Cardiac muscle cell (in vitro differentiated cells and primary cell): ENCODE measurements at regions not wholly inside any gene's neighbourhood (a gene's known extent, or its start where the extent isn't known, plus 50 kb on each side); places are given as distances from the start of the nearest gene placed in this dataset.

Experiments used
- DNase-seq, 2 donors: peaks; one replicate each; pipeline versions ENCODE4 v3.0.0 to v3.0.0-alpha.2; 2010 to 2017; ENCODE audit warnings: low read depth in 1 of 2, low spot score in 1 of 2
- H3K27ac ChIP-seq: fragments of 200-600 bp; sonication (generic); 2 replicates; pipeline ENCODE4 v1.5.1; 2016
- H3K27me3 ChIP-seq: fragments of 200-600 bp; sonication (generic); 2 replicates; pipeline ENCODE4 v1.6.0; 2016; ENCODE audit warnings: control low read depth
- H3K36me3 ChIP-seq: fragments of 200-600 bp; sonication (generic); 2 replicates; pipeline ENCODE4 v1.5.1; 2016; ENCODE audit warnings: control low read depth
- H3K4me1 ChIP-seq: fragments of 200-600 bp; sonication (generic); 2 replicates; pipeline ENCODE4 v1.8.1; 2017; ENCODE audit warnings: low read depth, mild to moderate bottlenecking, mixed run types
- H3K4me3 ChIP-seq: fragments of 200-600 bp; sonication (generic); 2 replicates; pipeline ENCODE4 v1.5.1; 2016; ENCODE audit warnings: mild to moderate bottlenecking
- H3K9me3 ChIP-seq: fragments of 200-600 bp; sonication (generic); 2 replicates; pipeline ENCODE4 v1.5.1; 2017; ENCODE audit warnings: low read depth, mild to moderate bottlenecking, control low read depth
- CTCF ChIP-seq: IDR thresholded peaks from 2 replicates; pipeline ENCODE4 v1.5.1; 2012; ENCODE audit warnings: low read depth, mild to moderate bottlenecking, low read length

GRCh38 chrX:100083211-100083610 is 326.9 kb downstream of the PCDH19 start:
- H3K27ac ChIP-seq, result no peak overlapping the region
- H3K27me3 ChIP-seq, result no peaks in the 10 kb centered on the region
- TF ChIP-seq CTCF, result no peak
- H3K9me3 ChIP-seq, result no peaks in the 10 kb centered on the region
- no peak for DNase-seq
- H3K36me3 ChIP-seq, result no peaks in the 10 kb centered on the region
- H3K4me1 ChIP-seq, result no peaks in the 10 kb centered on the region
- H3K4me3 ChIP-seq, result no peak overlapping the region

- Histone ChIP-seq H3K9me3 (no peaks in the 10 kb centered on the region), H3K27ac (no peak overlapping the region), H3K4me3 (no peak overlapping the region), H3K27me3 (no peaks in the 10 kb centered on the region), H3K4me1 (no peaks in the 10 kb centered on the region), H3K36me3 (no peaks in the 10 kb centered on the region)
- TF ChIP-seq CTCF, result no peak
- DNase-seq, result no peak
These were observed 328.6 kb downstream of the PCDH19 start for GRCh38 chrX:100081503-100081902.

GRCh38 chrX:100076031-100076430 is 334.0 kb downstream of the PCDH19 start:
- Histone ChIP-seq H3K4me3 (no peak overlapping the region), H3K9me3 (no peaks in the 10 kb centered on the region), H3K27me3 (no peaks in the 10 kb centered on the region), H3K27ac (no peak overlapping the region), H3K4me1 (no peaks in the 10 kb centered on the region), H3K36me3 (no peaks in the 10 kb centered on the region)
- no peak for DNase-seq
- TF ChIP-seq CTCF, result no peak

- DNase-seq, result no peak
- Histone ChIP-seq H3K27ac (no peak overlapping the region), H3K4me1 (no peaks in the 10 kb centered on the region), H3K36me3 (no peaks in the 10 kb centered on the region), H3K9me3 (no peaks in the 10 kb centered on the region), H3K4me3 (no peak overlapping the region), H3K27me3 (no peaks in the 10 kb centered on the region)
- no peak for TF ChIP-seq CTCF
These were observed 337.7 kb downstream of the PCDH19 start for GRCh38 chrX:100072336-100072735.

GRCh38 chrX:100070334-100070849 is 339.7 kb downstream of the PCDH19 start:
- no peak for DNase-seq
- Histone ChIP-seq H3K4me3 (no peak overlapping the region), H3K27me3 (no peaks in the 10 kb centered on the region), H3K9me3 (no peaks in the 10 kb centered on the region), H3K27ac (no peak overlapping the region), H3K4me1 (no peaks in the 10 kb centered on the region), H3K36me3 (no peaks in the 10 kb centered on the region)
- no peak for TF ChIP-seq CTCF

- Histone ChIP-seq H3K36me3 (no peaks in the 10 kb centered on the region), H3K27ac (no peak overlapping the region), H3K4me1 (no peaks in the 10 kb centered on the region), H3K27me3 (no peaks in the 10 kb centered on the region), H3K4me3 (no peak overlapping the region), H3K9me3 (no peaks in the 10 kb centered on the region)
- no peak for DNase-seq
- TF ChIP-seq CTCF, result no peak
These were observed 361.9 kb downstream of the PCDH19 start for GRCh38 chrX:100048156-100048555.
